ENCODE measurements at regions not wholly inside any gene's neighbourhood (a gene's known extent, or its start where the extent isn't known, plus 50 kb on each side); places are given as distances from the start of the nearest gene placed in this dataset.
A peak's percentile ranks its signal among the peaks of the same experiment; 100 is the strongest.

- Histone ChIP-seq H3K27ac (no peak overlapping the region), H3K4me1 (no peaks in the 10 kb centered on the region), H3K4me3 (no peak overlapping the region), H3K9me3 (no peaks in the 10 kb centered on the region), H3K4me2 (no peak overlapping the region)
- CTCF ChIA-PET = no interaction called here
- WGBS (ENCODE audit: missing lambda C conversion rate) = 61% methylated on average over 3 of the region's 3 CpGs
- FAIRE-seq = no peak
- POLR2A ChIA-PET = no interaction called here
- no peak for TF ChIP-seq CEBPB (IDR thresholded peaks at IDR 0.05)
- TF ChIP-seq MAFK (IDR thresholded peaks at IDR 0.05; ENCODE audit: partially characterized antibody) = peak; percentile 67
- no peak for TF ChIP-seq CBX8 (IDR thresholded peaks at IDR 0.05)
- TF ChIP-seq PBX3 (IDR thresholded peaks at IDR 0.05) = no peak
- TF ChIP-seq RNF2 (IDR thresholded peaks at IDR 0.05; ENCODE audit: borderline replicate concordance, low read depth) = no peak
- no peak for TF ChIP-seq FOSL2 (IDR thresholded peaks at IDR 0.05)
- TF ChIP-seq FOSL2 (CRISPR knock-in tag; IDR thresholded peaks at IDR 0.05) = peak; percentile 7; the same call in 1 of the 2 replicates
- no peak for TF ChIP-seq HES2 (IDR thresholded peaks at IDR 0.05)
- TF ChIP-seq EHF (CRISPR knock-in tag; IDR thresholded peaks at IDR 0.05) = no peak
- TF ChIP-seq ESRRA (IDR thresholded peaks at IDR 0.05; ENCODE audit: borderline replicate concordance, low read length) = no peak
- no peak for TF ChIP-seq JUNB (IDR thresholded peaks at IDR 0.05)
- DNase-seq (ENCODE audit: low read depth in 1 of 2, low spot score in 1 of 2) = peak; percentile 2 to 5
- peak; percentile 45 to 64; a peak in 3 of 6 replicates for ATAC-seq
Observed at GRCh38 chr1:188988589-188988988, 1489.1 kb downstream of the BRINP3 start.

- DNase-seq (ENCODE audit: low read depth in 1 of 2, low spot score in 1 of 2) (no peak), ATAC-seq (no peak), FAIRE-seq (no peak)
- TF ChIP-seq POLR2A (IDR thresholded peaks at IDR 0.05; ENCODE audit: low read length) = no peak
- TF ChIP-seq BHLHE40 (IDR thresholded peaks at IDR 0.05; ENCODE audit: low read depth, low read length) = no peak
- no peak for TF ChIP-seq JUNB (IDR thresholded peaks at IDR 0.05)
- TF ChIP-seq HOXA7 (CRISPR knock-in tag; IDR thresholded peaks at IDR 0.05) = no peak
- no peak for TF ChIP-seq POLR2AphosphoS2 (conservative IDR thresholded peaks at IDR 0.05; ENCODE audit: low read length)
- TF ChIP-seq CHD2 (IDR thresholded peaks at IDR 0.05; ENCODE audit: low read length, partially characterized antibody) = no peak
- TF ChIP-seq PBX3 (IDR thresholded peaks at IDR 0.05) = no peak
- TF ChIP-seq CHD4 (IDR thresholded peaks at IDR 0.05; ENCODE audit: borderline replicate concordance) = no peak
- no peak for TF ChIP-seq FOXS1 (CRISPR knock-in tag; IDR thresholded peaks at IDR 0.05)
- no peak for TF ChIP-seq ZC3H11A (IDR thresholded peaks at IDR 0.05)
- no peak for TF ChIP-seq RNF2 (IDR thresholded peaks at IDR 0.05; ENCODE audit: borderline replicate concordance, low read depth)
- TF ChIP-seq MAX (IDR thresholded peaks at IDR 0.05) = no peak
- no peak for TF ChIP-seq HEYL (CRISPR knock-in tag; IDR thresholded peaks at IDR 0.05)
- TF ChIP-seq SMC3 (IDR thresholded peaks at IDR 0.05) = no peak
- no peak for TF ChIP-seq ZSCAN20 (CRISPR knock-in tag; IDR thresholded peaks at IDR 0.05)
- H3K4me3 ChIP-seq = no peak overlapping the region
- no peak overlapping the region for H3K27ac ChIP-seq
- WGBS (ENCODE audit: missing lambda C conversion rate) = 65% methylated on average over 2 of the region's 2 CpGs
- no peaks in the 10 kb centered on the region for H3K9me3 ChIP-seq
- no peaks in the 10 kb centered on the region for H3K4me1 ChIP-seq
- CTCF ChIA-PET = no interaction called here
- POLR2A ChIA-PET = no interaction called here
- no peak overlapping the region for H3K4me2 ChIP-seq
Observed at GRCh38 chr1:188991221-188991930, 1486.3 kb downstream of the BRINP3 start.

GRCh38 chr1:189007824-189008223 is 1469.8 kb downstream of the BRINP3 start:
- POLR2A ChIA-PET = no interaction called here
- no peak overlapping the region for H3K4me3 ChIP-seq
- no peaks in the 10 kb centered on the region for H3K4me1 ChIP-seq
- TF ChIP-seq BCL3 (IDR thresholded peaks at IDR 0.05) (no peak), RAD21 (conservative IDR thresholded peaks at IDR 0.05 in 1 of 2, IDR thresholded peaks at IDR 0.05 in 1 of 2) (no peak), CHD4 (IDR thresholded peaks at IDR 0.05; ENCODE audit: borderline replicate concordance) (no peak), HEYL (CRISPR knock-in tag; IDR thresholded peaks at IDR 0.05) (no peak), POLR2A (IDR thresholded peaks at IDR 0.05; ENCODE audit: low read length) (no peak), HOXB13 (CRISPR knock-in tag; IDR thresholded peaks at IDR 0.05; ENCODE audit: low read depth) (no peak), USF2 (IDR thresholded peaks at IDR 0.05) (no peak)
- DNase-seq (ENCODE audit: low read depth in 1 of 2, low spot score in 1 of 2) = no peak
- no peak overlapping the region for H3K4me2 ChIP-seq
- no peak for ATAC-seq
- no peak for FAIRE-seq
- H3K9me3 ChIP-seq = no peaks in the 10 kb centered on the region
- 55% methylated on average over 3 of the region's 3 CpGs for WGBS (ENCODE audit: missing lambda C conversion rate)
- no peak overlapping the region for H3K27ac ChIP-seq
- CTCF ChIA-PET = no interaction called here

Data from A549 (cell line).